Neural cell (in vitro differentiated cells): ENCODE measurements at regions not wholly inside any gene's neighbourhood (a gene's known extent, or its start where the extent isn't known, plus 50 kb on each side); places are given as distances from the start of the nearest gene placed in this dataset.

Experiments used
- H2AFZ ChIP-seq: fragments of 200-600, 300-800 bp; sonication (generic), shearing (Covaris generic); 2 replicates; pipeline ENCODE4 v1.6.0; 2014; ENCODE audit warnings: low read depth, mild to moderate bottlenecking, antibody characterized with exemption, low read length, moderate library complexity
- H3F3A ChIP-seq: fragments of 200-600 bp; shearing (Covaris generic); 2 replicates; pipeline ENCODE4 v1.6.1; 2016; ENCODE audit warnings: mild to moderate bottlenecking, moderate library complexity, mixed read lengths, antibody characterized with exemption, low read length; ENCODE audit not compliant: insufficient read depth, poor library complexity, severe bottlenecking
- H3K27ac ChIP-seq: fragments of 200-600, 300-800 bp; sonication (generic), shearing (Covaris generic); 2 replicates; pipeline ENCODE4 v1.5.1; 2014; ENCODE audit warnings: mild to moderate bottlenecking, low read length, moderate library complexity
- H3K27me3 ChIP-seq: fragments of 300-800, 200-600 bp; sonication (generic), shearing (Covaris generic); 2 replicates; pipeline ENCODE4 v1.6.0; 2014; ENCODE audit warnings: mild to moderate bottlenecking, low read depth, low read length, moderate library complexity; ENCODE audit not compliant: insufficient read depth
- H3K36me3 ChIP-seq: fragments of 300-800, 200-600 bp; sonication (generic), shearing (Covaris generic); 2 replicates; pipeline ENCODE4 v1.5.1; 2014; ENCODE audit warnings: mild to moderate bottlenecking, antibody characterized with exemption, low read length, moderate library complexity; ENCODE audit not compliant: insufficient read depth
- H3K4me2 ChIP-seq: fragments of 300-800, 200-600 bp; sonication (generic), shearing (Covaris generic); 2 replicates; pipeline ENCODE4 v1.6.0; 2014; ENCODE audit warnings: mild to moderate bottlenecking, low read length
- H3K4me3 ChIP-seq: fragments of 300-800, 200-600 bp; sonication (generic), shearing (Covaris generic); 2 replicates; pipeline ENCODE4 v1.5.1; 2014; ENCODE audit warnings: mild to moderate bottlenecking, low read length, moderate library complexity
- H3K79me2 ChIP-seq: fragments of 200-600 bp; shearing (Covaris generic); replicated peaks from 2 replicates; pipeline ENCODE4 v1.6.0; 2014; ENCODE audit warnings: mild to moderate bottlenecking, low read length, moderate library complexity; ENCODE audit not compliant: insufficient read depth
- H3K9ac ChIP-seq: fragments of 300-800, 200-600 bp; sonication (generic), shearing (Covaris generic); 2 replicates; pipeline ENCODE4 v1.6.1; 2016; ENCODE audit warnings: mild to moderate bottlenecking, low read length, mixed read lengths
- H3K9me2 ChIP-seq: fragments of 200-600 bp; shearing (Covaris generic); 2 replicates; pipeline ENCODE4 v1.6.1; 2016; ENCODE audit warnings: mild to moderate bottlenecking, low read length, mixed read lengths; ENCODE audit not compliant: insufficient read depth
- H3K9me3 ChIP-seq: fragments of 200-600, 300-800 bp; sonication (generic), shearing (Covaris generic); 2 replicates; pipeline ENCODE4 v1.6.1; 2016; ENCODE audit warnings: mild to moderate bottlenecking, mixed run types, low read length, moderate library complexity, mixed read lengths
- H4K20me1 ChIP-seq: fragments of 200-600 bp; shearing (Covaris generic); 2 replicates; pipeline ENCODE4 v1.6.1; 2016; ENCODE audit warnings: mild to moderate bottlenecking, mixed run types; ENCODE audit not compliant: insufficient read depth
- CTCF ChIP-seq: fragments of 450-650 bp; IDR thresholded peaks from 2 replicates; pipeline ENCODE4 v1.5.1; 2014; ENCODE audit warnings: antibody characterized with exemption, mild to moderate bottlenecking, moderate library complexity; ENCODE audit not compliant: poor library complexity, severe bottlenecking
- EP300 ChIP-seq: fragments of 450-650 bp; conservative IDR thresholded peaks from 2 replicates; pipeline ENCODE4 v1.6.1; 2014; ENCODE audit warnings: antibody characterized with exemption, mild to moderate bottlenecking, moderate library complexity; ENCODE audit not compliant: poor library complexity, severe bottlenecking
- EZH2 ChIP-seq: fragments of 200-600, 300-800 bp; shearing (Covaris generic), sonication (generic); IDR thresholded peaks from 2 replicates; pipeline ENCODE4 v1.6.1; 2014; ENCODE audit warnings: antibody characterized with exemption, low read length, borderline replicate concordance, mild to moderate bottlenecking; ENCODE audit not compliant: insufficient read depth, poor library complexity, severe bottlenecking
- MXI1 ChIP-seq: fragments of 450-650 bp; conservative IDR thresholded peaks from 2 replicates; pipeline ENCODE4 v1.6.1; 2014; ENCODE audit warnings: antibody characterized with exemption, mild to moderate bottlenecking; ENCODE audit not compliant: poor library complexity, severe bottlenecking
- POLR2AphosphoS5 ChIP-seq: IDR thresholded peaks from 2 replicates; pipeline ENCODE4 v1.6.1; 2012
- RAD21 ChIP-seq: fragments of 450-650 bp; conservative IDR thresholded peaks from 2 replicates; pipeline ENCODE4 v1.6.1; 2014; ENCODE audit warnings: antibody characterized with exemption, mild to moderate bottlenecking, moderate library complexity
- REST ChIP-seq: IDR thresholded peaks from 2 replicates; pipeline ENCODE4 v1.6.1; 2012; ENCODE audit warnings: borderline replicate concordance
- SMC3 ChIP-seq: fragments of 450-650 bp; conservative IDR thresholded peaks from 2 replicates; pipeline ENCODE4 v1.6.1; 2014; ENCODE audit warnings: antibody characterized with exemption, mild to moderate bottlenecking, moderate library complexity; ENCODE audit not compliant: poor library complexity
- TAF1 ChIP-seq: IDR thresholded peaks from 2 replicates; pipeline ENCODE4 v1.6.1; 2012; ENCODE audit warnings: low read depth

GRCh38 chr2:83376731-83377130 is 1082.3 kb downstream of the SUCLG1 start:
- no peaks in the 10 kb centered on the region for H3K79me2 ChIP-seq
- H3K27me3 ChIP-seq, result no peaks in the 10 kb centered on the region
- TF ChIP-seq EZH2 (no peak), SMC3 (no peak)
- H3K36me3 ChIP-seq, result no peaks in the 10 kb centered on the region
- H3K9me3 ChIP-seq, result no peaks in the 10 kb centered on the region
- H3F3A ChIP-seq, result no peaks in the 10 kb centered on the region
- H4K20me1 ChIP-seq, result no peaks in the 10 kb centered on the region
- H3K27ac ChIP-seq, result no peak overlapping the region
- H2AFZ ChIP-seq, result no peak overlapping the region
- H3K9ac ChIP-seq, result no peak overlapping the region
- no peak overlapping the region for H3K4me2 ChIP-seq
- no peak overlapping the region for H3K4me3 ChIP-seq
- H3K9me2 ChIP-seq, result no peaks in the 10 kb centered on the region

- no peak for TF ChIP-seq CTCF
- no peak for TF ChIP-seq MXI1
- no peak for TF ChIP-seq POLR2AphosphoS5
- TF ChIP-seq EZH2, result no peak
- no peak for TF ChIP-seq EP300
- no peak for TF ChIP-seq REST
- no peak for TF ChIP-seq TAF1
- TF ChIP-seq SMC3, result no peak
- no peak for TF ChIP-seq RAD21
- Histone ChIP-seq H3F3A (no peaks in the 10 kb centered on the region), H3K4me2 (no peak overlapping the region), H4K20me1 (no peaks in the 10 kb centered on the region), H3K27ac (no peak overlapping the region), H3K9me2 (no peaks in the 10 kb centered on the region), H3K27me3 (no peaks in the 10 kb centered on the region), H3K79me2 (no peaks in the 10 kb centered on the region), H3K9me3 (no peaks in the 10 kb centered on the region), H3K9ac (no peak overlapping the region), H2AFZ (no peak overlapping the region), H3K4me3 (no peak overlapping the region), H3K36me3 (no peaks in the 10 kb centered on the region)
These were observed 1088.7 kb downstream of the SUCLG1 start for GRCh38 chr2:83370419-83370762.
